Panc1 (cell line): ENCODE measurements at regions not wholly inside any gene's neighbourhood (a gene's known extent, or its start where the extent isn't known, plus 50 kb on each side); places are given as distances from the start of the nearest gene placed in this dataset.
"Not testable (repeated sequence)": the region's sequence is repeated elsewhere in the genome, so short reads cannot be mapped to it uniquely, and the experiment has no call there.

ENCODE experiments used
- ATAC-seq: fragments of 200-7000 bp; cut with Tn5 transposase; 2 replicates; pipeline ENCODE4 v1.9.1; 2020; ENCODE audit warnings: mild to moderate bottlenecking, moderate library complexity
- BruUV-seq: library from RNA; stranded (reverse); fragments of 400-500 nt; replicated peaks from 2 replicates; lab custom pipeline; 2021; lab: Mats Ljungman, UMichigan
- CTCF ChIA-PET: fragments of 300-600 bp; sonication (Branson Sonifier 250); formaldehyde crosslinking; loops from one replicate; lab custom pipeline; 2022; ENCODE audit warnings: antibody characterized with exemption; lab: Charles Lee
- POLR2A ChIA-PET: fragments of 300-600 bp; sonication (Branson Sonifier 250); formaldehyde crosslinking; loops from one replicate; lab custom pipeline; 2022; ENCODE audit warnings: antibody characterized with exemption; lab: Charles Lee
- DNase-seq: peaks from one replicate; pipeline ENCODE4 v3.0.0-alpha.2; 2010; ENCODE audit warnings: low read depth, low spot score
- H3K27ac ChIP-seq: 2 replicates; pipeline ENCODE4 v1.5.1; 2011; ENCODE audit warnings: mild to moderate bottlenecking, low read length, inconsistent platforms
- H3K27me3 ChIP-seq: fragments of 200-500 bp; sonication (Bioruptor generic); 2 replicates; pipeline ENCODE4 v1.6.0; 2014; ENCODE audit warnings: low read length, inconsistent platforms; ENCODE audit not compliant: control insufficient read depth, insufficient read depth
- H3K36me3 ChIP-seq: fragments of 200-500 bp; sonication (Bioruptor generic); 2 replicates; pipeline ENCODE4 v1.5.1; 2014; ENCODE audit warnings: inconsistent platforms, mild to moderate bottlenecking, low read length, moderate library complexity; ENCODE audit not compliant: control insufficient read depth, insufficient read depth
- H3K4me1 ChIP-seq: 2 replicates; pipeline ENCODE4 v1.5.1; 2011; ENCODE audit warnings: inconsistent platforms, mild to moderate bottlenecking, low read length, moderate library complexity; ENCODE audit not compliant: control insufficient read depth, insufficient read depth
- H3K4me3 ChIP-seq, 2 experiments: 2 replicates each; pipeline ENCODE4 v1.5.1; 2011 to 2012; ENCODE audit warnings: low read depth in 2 of 2, low read length in 2 of 2, mild to moderate bottlenecking in 2 of 2, inconsistent platforms in 1 of 2, moderate library complexity in 1 of 2
- H3K9me3 ChIP-seq: fragments of 200-500 bp; sonication (Bioruptor generic); 2 replicates; pipeline ENCODE4 v1.5.1; 2014; ENCODE audit warnings: low read depth, mild to moderate bottlenecking, inconsistent platforms, low read length, moderate library complexity; ENCODE audit not compliant: control insufficient read depth, insufficient read depth
- CTCF ChIP-seq: fragments of 450-650 bp; IDR thresholded peaks from 2 replicates; pipeline ENCODE4 v1.5.1; 2017; ENCODE audit warnings: mild to moderate bottlenecking
- POLR2AphosphoS5 ChIP-seq: IDR thresholded peaks from 2 replicates; pipeline ENCODE4 v1.6.1; 2012; ENCODE audit warnings: mild to moderate bottlenecking, low read depth, low read length, moderate library complexity
- REST ChIP-seq, 2 experiments: IDR thresholded peaks; 2 replicates each; pipeline ENCODE4 v1.6.1; 2011 to 2012; ENCODE audit warnings: low read depth in 2 of 2, control low read depth in 1 of 2, low read length in 1 of 2, mild to moderate bottlenecking in 1 of 2, moderate library complexity in 1 of 2; ENCODE audit not compliant: insufficient read depth in 1 of 2
- SIN3A ChIP-seq: IDR thresholded peaks from 2 replicates; pipeline ENCODE4 v1.6.1; 2012; ENCODE audit warnings: low read depth, mild to moderate bottlenecking, low read length, moderate library complexity, borderline replicate concordance; ENCODE audit not compliant: insufficient read depth
- TCF7L2 ChIP-seq: IDR thresholded peaks from 2 replicates; pipeline ENCODE4 v1.6.1; 2011; ENCODE audit warnings: mild to moderate bottlenecking, low read depth, low read length, inconsistent platforms
- in situ Hi-C: cut with HindIII; loops from 2 replicates; pipeline ENCODE4 v1.10.0; 2016; ENCODE audit warnings: low sequenced_read_pairs, low pct_unique_long_range_greater_than_20kb
- intact Hi-C: fragments of 100-400 bp; cut with micrococcal nuclease; formaldehyde crosslinking; loops from one replicate; pipeline ENCODE4 v1.10.0; 2022; ENCODE audit not compliant: unreplicated experiment

- intact Hi-C loops, POLR2A ChIA-PET, H3K9me3 ChIP-seq, H3K4me3 ChIP-seq, in situ Hi-C loops, BruUV-seq, H3K27me3 ChIP-seq, H3K27ac ChIP-seq, H3K36me3 ChIP-seq, DNase-seq, ATAC-seq, H3K4me1 ChIP-seq, CTCF ChIA-PET: not testable (repeated sequence)
Observed at GRCh38 chr4:52157071-52157470, 106.0 kb downstream of the SPATA18 start.

DNA sequence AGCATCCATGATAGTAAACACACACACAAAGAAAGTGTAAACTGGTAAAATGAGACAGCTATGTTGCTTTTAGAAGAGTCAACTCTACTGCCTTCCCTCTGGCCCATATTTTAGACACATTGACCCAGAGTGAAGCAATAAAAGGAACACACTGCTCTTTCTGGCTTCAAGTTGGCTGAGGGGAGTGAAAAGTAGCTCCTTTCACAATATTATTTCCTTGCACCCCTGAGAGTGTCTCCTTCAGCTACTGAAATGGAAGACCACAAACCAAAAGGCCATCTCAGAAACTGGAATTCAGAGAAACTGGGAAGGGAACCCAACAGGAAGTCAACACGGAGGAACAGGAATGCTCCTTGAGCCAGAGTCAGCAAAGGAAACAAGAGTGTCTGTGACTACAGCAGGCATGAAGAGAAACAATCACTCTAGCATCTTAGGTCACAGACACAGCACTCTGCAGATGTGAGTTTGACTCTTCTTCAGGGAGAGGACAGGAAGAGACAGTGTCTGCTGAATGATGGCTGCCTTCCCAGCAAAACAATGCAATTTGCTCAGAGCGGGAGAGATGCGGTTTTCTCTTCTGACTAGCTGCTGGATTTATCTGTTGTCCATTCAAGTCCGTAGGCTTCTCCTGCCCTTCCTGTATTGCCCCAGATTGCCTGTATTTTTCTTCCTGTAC, 106.7 kb downstream of the SPATA18 start:
- no peak for TF ChIP-seq POLR2AphosphoS5
- TF ChIP-seq TCF7L2 = no peak
- no peak for TF ChIP-seq SIN3A
- TF ChIP-seq REST (IDR thresholded peaks at IDR 0.05; ENCODE audit: insufficient read depth in 1 of 2, low read depth in 2 of 2, low read length in 1 of 2) = no peak
- no peak for TF ChIP-seq CTCF
- ChIA-PET CTCF (no interaction called here), POLR2A (no interaction called here)
- intact Hi-C loops (no loop called here), in situ Hi-C loops (no loop called here)
- Histone ChIP-seq H3K27ac (no peak overlapping the region), H3K4me1 (no peaks in the 10 kb centered on the region), H3K27me3 (no peaks in the 10 kb centered on the region), H3K36me3 (no peaks in the 10 kb centered on the region), H3K4me3 (no peak overlapping the region), H3K9me3 (no peaks in the 10 kb centered on the region)
- ATAC-seq (no peak), DNase-seq (no peak)
- BruUV-seq = no TSS peak

DNA sequence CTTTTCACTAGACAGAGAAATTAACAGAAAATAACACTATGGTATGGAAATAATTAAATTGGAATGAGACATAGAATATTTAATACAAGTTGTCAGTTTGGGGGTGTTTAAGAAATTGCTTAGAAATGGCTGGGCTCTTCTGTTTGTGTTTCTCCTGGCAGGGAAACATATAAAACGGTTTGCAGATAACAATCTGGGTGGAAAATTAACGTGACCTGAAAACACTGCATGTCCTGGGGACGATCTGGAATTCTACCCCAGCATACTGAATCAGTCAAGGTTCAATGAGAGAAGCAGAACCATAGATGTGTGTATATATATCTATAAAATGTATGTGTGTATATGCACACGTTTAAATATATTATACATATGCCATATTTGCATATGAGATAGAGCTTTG, 109.8 kb downstream of the SPATA18 start:
- ATAC-seq (no peak), DNase-seq (no peak)
- H3K27me3 ChIP-seq = no peaks in the 10 kb centered on the region
- H3K27ac ChIP-seq = no peak overlapping the region
- ChIA-PET CTCF (no interaction called here), POLR2A (no interaction called here)
- no peak overlapping the region for H3K4me3 ChIP-seq
- H3K4me1 ChIP-seq = no peaks in the 10 kb centered on the region
- in situ Hi-C loops (no loop called here), intact Hi-C loops (no loop called here)
- no peaks in the 10 kb centered on the region for H3K36me3 ChIP-seq
- TF ChIP-seq POLR2AphosphoS5 (no peak), SIN3A (no peak), TCF7L2 (no peak), REST (IDR thresholded peaks at IDR 0.05; ENCODE audit: insufficient read depth in 1 of 2, low read depth in 2 of 2, low read length in 1 of 2) (no peak), CTCF (no peak)
- no TSS peak for BruUV-seq
- no peaks in the 10 kb centered on the region for H3K9me3 ChIP-seq
